WTC11 (cell line): ENCODE measurements at regions not wholly inside any gene's neighbourhood (a gene's known extent, or its start where the extent isn't known, plus 50 kb on each side); places are given as distances from the start of the nearest gene placed in this dataset.

ENCODE experiments used
- CTCF ChIP-seq: fragments of 200-600 bp; IDR thresholded peaks from 2 replicates; pipeline ENCODE4 v1.8.0; 2022; ENCODE audit warnings: antibody characterized with exemption
- NR3C1 ChIP-seq: sonication (generic); formaldehyde crosslinking; conservative IDR thresholded peaks from 2 replicates; pipeline ENCODE4 v1.8.1; 2023; ENCODE audit warnings: low read depth, mild to moderate bottlenecking, missing genetic modification reagents
- SMAD3 ChIP-seq: sonication (generic); formaldehyde crosslinking; IDR thresholded peaks from 2 replicates; pipeline ENCODE4 v1.8.0; 2022; ENCODE audit warnings: missing genetic modification reagents, mild to moderate bottlenecking, borderline replicate concordance
- ZNF121 ChIP-seq: sonication (generic); formaldehyde crosslinking; IDR thresholded peaks from 2 replicates; pipeline ENCODE4 v1.8.0; 2023; ENCODE audit warnings: missing genetic modification reagents

GRCh38 chr9:103335461-103335860, 340.3 kb downstream of the CYLC2 start:
- TF ChIP-seq CTCF (no peak), ZNF121 (CRISPR knock-in tag) (no peak), NR3C1 (CRISPR knock-in tag) (no peak), SMAD3 (CRISPR knock-in tag) (no peak)
